ENCODE measurements at regions not wholly inside any gene's neighbourhood (a gene's known extent, or its start where the extent isn't known, plus 50 kb on each side); places are given as distances from the start of the nearest gene placed in this dataset.

- Histone ChIP-seq H3K9me3 (ENCODE audit: control insufficient read depth in 1 of 2, insufficient read depth in 1 of 2, low read length in 2 of 2) (no peaks in the 10 kb centered on the region), H3K36me3 (ENCODE audit: insufficient read depth, low read length) (no peaks in the 10 kb centered on the region), H3K4me3 (ENCODE audit: low read length) (no peak overlapping the region), H3K27me3 (ENCODE audit: control insufficient read depth in 1 of 2, insufficient read depth in 2 of 2, low read length in 2 of 2) (peaks cover 3 to 4% of the 10 kb centered on the region in 2 experiments), H3K4me1 (ENCODE audit: insufficient read depth, low read length) (no peaks in the 10 kb centered on the region), H3K27ac (ENCODE audit: low read depth in 1 of 2, low read length in 2 of 2) (no peak overlapping the region)
- ChIA-PET CTCF (no interaction called here), POLR2A (no interaction called here)
- no peaks in the 10 kb centered on the region for H3K36me3 Mint-ChIP-seq (ENCODE audit: low read depth)
- intact Hi-C loops (cut with DNase I, micrococcal nuclease), result no loop called here
- H3K9me3 Mint-ChIP-seq, result peaks cover 4% of the 10 kb centered on the region
- no peak overlapping the region for H3K27ac Mint-ChIP-seq
- TF ChIP-seq, protein P1, sequence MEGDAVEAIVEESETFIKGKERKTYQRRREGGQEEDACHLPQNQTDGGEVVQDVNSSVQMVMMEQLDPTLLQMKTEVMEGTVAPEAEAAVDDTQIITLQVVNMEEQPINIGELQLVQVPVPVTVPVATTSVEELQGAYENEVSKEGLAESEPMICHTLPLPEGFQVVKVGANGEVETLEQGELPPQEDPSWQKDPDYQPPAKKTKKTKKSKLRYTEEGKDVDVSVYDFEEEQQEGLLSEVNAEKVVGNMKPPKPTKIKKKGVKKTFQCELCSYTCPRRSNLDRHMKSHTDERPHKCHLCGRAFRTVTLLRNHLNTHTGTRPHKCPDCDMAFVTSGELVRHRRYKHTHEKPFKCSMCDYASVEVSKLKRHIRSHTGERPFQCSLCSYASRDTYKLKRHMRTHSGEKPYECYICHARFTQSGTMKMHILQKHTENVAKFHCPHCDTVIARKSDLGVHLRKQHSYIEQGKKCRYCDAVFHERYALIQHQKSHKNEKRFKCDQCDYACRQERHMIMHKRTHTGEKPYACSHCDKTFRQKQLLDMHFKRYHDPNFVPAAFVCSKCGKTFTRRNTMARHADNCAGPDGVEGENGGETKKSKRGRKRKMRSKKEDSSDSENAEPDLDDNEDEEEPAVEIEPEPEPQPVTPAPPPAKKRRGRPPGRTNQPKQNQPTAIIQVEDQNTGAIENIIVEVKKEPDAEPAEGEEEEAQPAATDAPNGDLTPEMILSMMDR (IDR thresholded peaks at IDR 0.05), result no peak
- H3K4me3 Mint-ChIP-seq, result no peak overlapping the region
- DNase-seq (no peak), ATAC-seq (ENCODE audit: poor library complexity) (no peak)
- H3K4me1 Mint-ChIP-seq (ENCODE audit: low read depth), result no peaks in the 10 kb centered on the region
- peaks cover under 1% of the 10 kb centered on the region for H3K27me3 Mint-ChIP-seq
Measured at GRCh38 chr17:83144421-83145357, 65.3 kb downstream of the METRNL start.

GRCh38 chr17:83145358-83145738, 65.9 kb downstream of the METRNL start:
- no peaks in the 10 kb centered on the region for H3K4me1 ChIP-seq (ENCODE audit: insufficient read depth, low read length)
- intact Hi-C loops (cut with DNase I, micrococcal nuclease), result no loop called here
- no peak overlapping the region for H3K4me3 ChIP-seq (ENCODE audit: low read length)
- H3K27me3 Mint-ChIP-seq, result peaks cover 4% of the 10 kb centered on the region
- no peaks in the 10 kb centered on the region for H3K4me1 Mint-ChIP-seq (ENCODE audit: low read depth)
- H3K9me3 ChIP-seq (ENCODE audit: control insufficient read depth in 1 of 2, insufficient read depth in 1 of 2, low read length in 2 of 2), result no peaks in the 10 kb centered on the region
- no peak overlapping the region for H3K27ac Mint-ChIP-seq
- peaks cover 4% of the 10 kb centered on the region for H3K9me3 Mint-ChIP-seq
- H3K27me3 ChIP-seq (ENCODE audit: control insufficient read depth in 1 of 2, insufficient read depth in 2 of 2, low read length in 2 of 2), result peaks cover 3 to 4% of the 10 kb centered on the region in 2 experiments
- H3K36me3 ChIP-seq (ENCODE audit: insufficient read depth, low read length), result no peaks in the 10 kb centered on the region
- no peak for ATAC-seq (ENCODE audit: poor library complexity)
- H3K4me3 Mint-ChIP-seq, result no peak overlapping the region
- POLR2A ChIA-PET, result no interaction called here
- TF ChIP-seq, protein P1 (IDR thresholded peaks at IDR 0.05), result no peak
- CTCF ChIA-PET, result no interaction called here
- H3K27ac ChIP-seq (ENCODE audit: low read depth in 1 of 2, low read length in 2 of 2), result no peak overlapping the region
- no peaks in the 10 kb centered on the region for H3K36me3 Mint-ChIP-seq (ENCODE audit: low read depth)
- no peak for DNase-seq

- Mint-ChIP-seq H3K27ac (no peak overlapping the region), H3K4me1 (ENCODE audit: low read depth) (no peaks in the 10 kb centered on the region), H3K27me3 (peaks cover 4% of the 10 kb centered on the region), H3K4me3 (no peak overlapping the region), H3K36me3 (ENCODE audit: low read depth) (no peaks in the 10 kb centered on the region), H3K9me3 (peaks cover 4% of the 10 kb centered on the region)
- TF ChIP-seq, protein P1 (IDR thresholded peaks at IDR 0.05), result no peak
- intact Hi-C loops (cut with DNase I, micrococcal nuclease), result no loop called here
- Histone ChIP-seq H3K27ac (ENCODE audit: low read depth in 1 of 2, low read length in 2 of 2) (no peak overlapping the region), H3K27me3 (ENCODE audit: control insufficient read depth in 1 of 2, insufficient read depth in 2 of 2, low read length in 2 of 2) (peaks cover 3 to 4% of the 10 kb centered on the region in 2 experiments), H3K4me3 (ENCODE audit: low read length) (no peak overlapping the region), H3K9me3 (ENCODE audit: control insufficient read depth in 1 of 2, insufficient read depth in 1 of 2, low read length in 2 of 2) (no peaks in the 10 kb centered on the region), H3K4me1 (ENCODE audit: insufficient read depth, low read length) (no peaks in the 10 kb centered on the region), H3K36me3 (ENCODE audit: insufficient read depth, low read length) (no peaks in the 10 kb centered on the region)
- ATAC-seq (ENCODE audit: poor library complexity) (no peak), DNase-seq (no peak)
- POLR2A ChIA-PET, result no interaction called here
- CTCF ChIA-PET, result no interaction called here
Measured at GRCh38 chr17:83145831-83146230, 66.4 kb downstream of the METRNL start.

Measured in CD4-positive, alpha-beta T cell (primary cell).